ENCODE measurements at regions not wholly inside any gene's neighbourhood (a gene's known extent, or its start where the extent isn't known, plus 50 kb on each side); places are given as distances from the start of the nearest gene placed in this dataset.

- TF ChIP-seq CTCF (IDR thresholded peaks at IDR 0.05 in 4 of 5, conservative IDR thresholded peaks at IDR 0.05 in 1 of 5) (no peak), POLR2A (IDR thresholded peaks at IDR 0.05) (no peak)
Observed at GRCh38 chr6:141704151-141704550, 428.6 kb upstream of the GJE1 start.
